Activated CD4-positive, alpha-beta T cell treated with anti-CD3 and anti-CD28 coated beads, Interleukin-2, amount 50 U/mL, for 1 hour (primary cell): ENCODE measurements at regions not wholly inside any gene's neighbourhood (a gene's known extent, or its start where the extent isn't known, plus 50 kb on each side); places are given as distances from the start of the nearest gene placed in this dataset.

Source experiments
- DNase-seq: peaks from one replicate; pipeline ENCODE4 v3.0.0-alpha.2; 2020

DNA sequence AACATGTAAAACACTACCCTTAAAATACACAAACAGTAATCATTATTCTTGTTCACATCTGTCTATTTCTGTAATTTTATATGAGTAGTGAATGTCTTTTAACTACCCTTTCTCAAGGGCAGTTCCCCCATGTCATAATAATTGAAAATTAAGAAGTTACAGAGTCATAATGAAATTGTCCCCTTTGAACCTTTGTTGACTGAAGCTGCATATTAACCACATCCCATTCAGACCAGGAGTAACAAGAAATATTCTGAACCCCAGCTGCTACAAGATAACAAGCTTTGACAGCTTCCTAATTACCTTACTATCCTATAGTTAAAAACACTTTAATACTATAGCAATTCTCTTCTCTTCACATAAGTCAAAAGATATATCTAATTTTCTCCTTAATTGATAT is 635.9 kb upstream of the SUCLG2 start:
- no peak for DNase-seq

DNA sequence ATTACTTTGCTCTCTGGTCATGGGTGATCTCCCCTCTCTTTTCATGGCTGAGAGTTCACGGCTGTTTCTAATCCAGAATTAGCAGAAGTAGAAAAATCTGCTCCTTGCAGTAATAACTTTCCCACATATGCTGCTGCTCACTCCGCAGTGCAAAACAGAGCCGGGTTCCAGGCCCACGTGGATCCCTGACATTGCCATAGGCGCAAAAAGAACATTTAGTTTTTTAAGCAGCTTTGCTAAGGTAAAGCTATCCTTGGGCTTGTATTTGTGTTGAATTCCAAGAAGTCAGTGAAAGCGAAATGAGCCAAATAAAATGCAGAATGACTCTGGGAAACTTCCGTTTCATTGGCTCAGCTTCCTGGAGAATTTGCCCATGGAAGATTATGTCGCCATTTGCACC is 633.7 kb upstream of the SUCLG2 start:
- DNase-seq = no peak

DNA sequence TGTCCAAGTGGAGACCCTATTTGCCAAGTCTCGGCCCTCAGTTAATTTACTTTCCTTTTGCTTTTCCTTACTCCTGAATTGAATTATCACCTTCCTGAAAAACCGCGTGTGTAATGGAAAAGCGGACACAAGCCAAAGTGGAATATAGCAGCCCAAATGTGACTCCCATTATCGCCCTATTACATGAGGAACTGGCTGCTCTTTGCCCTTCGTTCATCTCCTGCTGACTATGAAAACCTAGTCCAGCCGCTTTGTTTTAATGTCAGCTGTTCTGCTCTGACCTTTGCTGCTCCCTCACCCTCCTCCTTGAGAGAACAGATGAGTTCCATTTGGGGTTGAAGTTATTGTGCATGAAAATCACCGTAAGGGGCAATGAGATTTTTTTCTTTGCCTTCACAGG is 632.7 kb upstream of the SUCLG2 start:
- DNase-seq = no peak

DNA sequence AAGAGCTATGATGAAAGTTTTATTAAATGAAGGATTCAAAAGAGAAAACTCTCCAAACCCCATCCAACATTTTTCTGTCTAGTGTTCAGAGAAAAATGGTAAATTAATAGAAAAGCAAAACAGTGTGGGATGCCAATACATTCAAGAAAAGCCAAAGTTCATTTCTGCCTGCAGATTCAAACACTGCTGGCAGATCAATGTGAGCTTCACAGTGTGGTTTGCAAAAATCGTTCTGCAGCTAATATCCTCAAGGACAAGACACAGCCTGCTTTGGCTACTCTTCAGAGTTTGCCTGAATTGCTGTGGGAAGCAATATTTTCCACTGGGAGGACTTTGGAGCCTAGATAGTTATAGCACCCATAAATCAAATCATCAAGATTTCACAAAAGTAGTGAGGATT is 619.9 kb upstream of the SUCLG2 start:
- DNase-seq = no peak

DNA sequence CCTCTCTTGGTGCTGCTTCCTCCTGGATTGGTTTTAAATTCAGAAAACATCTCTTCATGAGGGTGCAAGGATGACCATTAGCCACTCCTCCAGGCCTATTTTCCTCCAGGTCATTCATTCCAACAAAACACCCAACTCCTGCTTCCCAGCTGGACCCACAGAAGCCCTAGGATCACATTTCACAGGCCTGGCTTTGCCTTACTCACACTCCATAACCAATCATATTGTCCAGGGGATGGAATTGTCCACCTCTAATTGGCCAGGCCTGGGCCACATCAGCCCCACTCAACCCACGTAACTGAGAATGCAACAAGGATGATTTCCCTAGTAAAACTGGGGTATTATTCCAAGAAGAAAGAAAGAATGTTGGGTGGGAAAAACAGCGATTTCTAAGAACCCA is 616.7 kb upstream of the SUCLG2 start:
- no peak for DNase-seq

DNA sequence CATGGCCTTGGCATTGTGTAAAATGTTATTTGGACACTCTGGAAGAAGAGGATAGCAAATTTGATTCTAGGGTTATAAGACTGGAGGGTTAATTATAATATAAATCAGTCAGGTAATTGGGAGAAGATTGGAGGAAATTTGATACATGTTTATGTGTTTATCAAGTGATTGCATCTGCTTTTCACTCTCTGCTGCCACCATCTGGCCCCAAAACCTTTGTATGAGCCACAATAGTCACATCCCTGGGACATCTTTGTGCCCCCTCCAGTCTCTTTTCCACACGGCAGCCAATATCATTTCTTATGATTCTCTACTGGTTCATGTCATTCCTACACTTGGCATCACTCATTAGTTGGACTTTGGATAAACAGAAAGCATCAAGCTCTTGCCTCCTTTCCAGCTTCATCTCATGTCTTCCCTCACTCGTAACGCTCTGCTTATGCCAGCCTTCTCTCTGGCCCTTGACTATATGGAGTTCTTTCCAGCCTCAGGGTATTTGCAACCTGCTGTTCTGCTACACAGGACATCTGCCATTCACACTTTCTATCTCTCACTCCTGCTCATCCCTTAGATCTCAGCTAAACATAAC is 602.3 kb upstream of the SUCLG2 start:
- DNase-seq = peak; percentile 13

DNA sequence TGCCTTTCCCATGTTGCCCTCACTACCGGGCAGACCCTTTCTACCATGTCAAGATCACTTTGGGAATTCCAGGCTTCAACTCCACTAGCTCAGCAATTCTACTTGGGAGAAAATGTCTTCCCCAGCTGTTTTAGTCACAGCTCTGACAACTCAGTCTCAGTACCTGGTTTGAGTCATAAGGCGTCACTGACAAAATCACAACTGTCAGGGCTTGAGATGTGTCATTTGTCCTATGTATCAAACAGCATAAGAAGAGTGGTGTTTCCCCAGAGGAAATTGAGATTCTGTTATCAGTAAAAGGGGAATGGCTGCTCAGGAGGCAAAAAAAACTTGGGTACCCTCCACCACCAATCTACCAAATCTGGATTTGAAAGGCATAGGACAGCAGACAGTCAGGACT is 594.9 kb upstream of the SUCLG2 start:
- DNase-seq = no peak

DNA sequence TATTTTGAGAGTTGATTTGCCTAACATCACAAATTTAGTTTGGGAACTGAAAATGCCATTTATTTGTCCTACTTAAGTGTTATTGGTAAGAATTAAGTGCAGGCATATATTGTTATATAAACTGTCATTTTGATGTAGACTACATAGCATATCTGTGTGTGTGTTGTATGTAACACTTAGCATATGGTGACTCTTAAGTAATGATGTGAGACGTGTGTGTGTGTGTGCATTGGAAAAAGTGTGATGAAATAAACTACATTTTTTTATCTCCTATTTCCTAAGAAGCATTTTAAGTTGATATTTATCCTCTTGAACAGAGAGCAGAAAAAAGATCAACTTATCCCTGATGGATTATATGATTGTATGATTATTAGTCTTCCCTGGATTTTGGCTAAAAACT is 588.2 kb upstream of the SUCLG2 start:
- no peak for DNase-seq

DNA sequence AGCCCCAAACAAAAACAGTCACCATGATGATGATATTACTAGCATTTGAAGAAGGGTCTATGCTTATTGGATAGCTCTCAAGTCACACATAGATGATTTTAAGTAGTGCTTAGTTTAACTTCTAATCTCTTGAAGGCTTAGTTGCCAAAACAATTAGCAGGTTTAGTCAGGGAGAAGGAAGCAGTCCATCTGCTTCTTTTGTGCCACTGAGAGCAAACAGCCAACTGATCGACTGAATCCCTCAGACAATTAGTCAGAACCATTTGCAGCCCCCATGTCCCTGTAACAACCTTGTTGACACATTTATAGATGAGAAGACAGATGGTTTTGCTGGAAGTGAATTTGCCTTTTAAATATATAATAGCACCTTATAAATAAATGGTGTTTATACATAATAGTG is 585.1 kb upstream of the SUCLG2 start:
- no peak for DNase-seq

DNA sequence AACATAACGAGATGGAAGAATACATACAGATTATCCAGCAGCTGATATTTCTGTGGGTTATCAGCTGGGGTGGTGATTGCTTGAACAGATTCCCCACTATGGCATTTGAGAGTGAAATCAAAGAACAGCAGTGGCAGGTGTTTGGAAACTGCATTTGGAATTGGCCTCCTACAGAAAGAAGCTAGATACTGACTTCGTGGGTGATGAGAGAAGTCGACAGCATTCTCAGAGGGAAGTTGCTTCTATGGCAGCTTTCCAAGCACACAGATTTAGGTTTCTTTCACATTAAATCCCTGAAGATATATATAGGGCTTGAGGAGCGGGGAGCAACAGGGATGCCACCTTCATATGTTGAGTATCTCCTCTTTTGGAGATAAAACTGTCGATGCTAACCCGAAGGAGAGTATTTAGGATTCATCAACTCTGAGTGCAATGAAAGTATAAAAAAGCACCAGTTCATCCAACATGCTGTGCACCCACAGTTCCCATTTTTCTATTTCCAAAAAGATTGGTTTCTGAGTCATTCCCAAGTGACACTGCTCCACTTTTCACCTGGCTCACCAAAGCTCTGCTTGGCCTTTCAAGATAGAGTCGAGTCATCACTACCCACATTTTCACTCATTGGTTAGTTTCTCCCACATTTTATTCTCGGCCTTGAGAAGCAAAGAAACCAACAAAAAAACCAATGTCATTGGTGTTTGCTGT is 579.8 kb upstream of the SUCLG2 start:
- DNase-seq = no peak

DNA sequence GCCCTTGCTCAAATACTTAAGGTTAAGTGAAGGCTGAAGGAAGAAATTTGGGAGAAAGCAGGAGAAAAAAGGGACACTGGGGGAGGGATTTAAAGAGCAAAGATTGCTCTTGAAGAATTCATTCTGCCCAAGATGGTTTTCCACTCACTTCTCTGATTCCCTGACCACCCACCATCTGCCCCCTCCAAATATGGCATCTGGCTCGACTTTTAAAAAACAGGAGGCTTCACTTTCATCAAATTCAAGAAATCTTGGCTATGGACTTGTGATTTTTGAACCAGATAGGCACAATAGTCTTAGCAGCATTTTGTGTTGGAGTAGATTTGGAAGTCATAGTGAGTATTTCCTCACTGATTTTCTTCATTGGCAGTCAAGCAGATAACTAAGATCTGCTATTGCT is 574.4 kb upstream of the SUCLG2 start:
- DNase-seq = no peak

DNA sequence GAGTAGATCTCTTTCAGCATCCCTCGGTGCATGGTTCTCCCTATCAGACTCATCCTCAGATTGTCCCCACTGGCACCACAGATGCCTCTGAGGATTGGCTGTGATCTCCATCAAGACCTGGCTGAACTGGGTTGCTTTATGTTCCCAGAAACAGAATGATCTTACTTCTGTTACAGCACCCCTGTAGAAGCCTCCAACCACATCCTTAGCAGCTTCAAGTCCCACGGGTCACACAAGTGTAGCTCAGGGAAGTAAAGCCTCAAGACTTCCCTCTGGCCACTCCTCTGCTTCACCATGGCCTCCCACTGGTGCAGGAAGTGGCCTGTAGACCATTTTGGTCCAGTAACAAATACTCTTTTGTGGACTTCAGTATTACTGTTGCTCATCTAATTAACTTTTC is 566.4 kb upstream of the SUCLG2 start:
- no peak for DNase-seq

DNA sequence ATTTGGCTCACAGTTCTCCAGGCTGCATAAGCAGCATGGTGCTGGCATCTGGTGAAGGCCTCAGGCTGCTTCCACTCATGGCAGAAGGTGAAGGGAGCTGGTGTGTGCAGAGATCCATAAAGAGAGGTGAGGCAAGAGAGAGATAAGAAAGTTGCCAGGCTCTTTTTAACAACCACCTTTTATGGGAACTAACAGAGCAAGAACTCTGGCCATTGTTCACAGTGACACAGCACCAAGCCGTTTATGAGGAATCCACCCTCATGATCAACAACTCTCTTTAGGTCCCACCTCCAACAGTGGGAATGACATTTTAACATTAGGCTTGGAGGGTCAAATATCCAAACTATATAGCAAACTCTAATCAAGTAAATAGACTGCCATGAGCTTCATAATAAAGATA is 557.2 kb upstream of the SUCLG2 start:
- no peak for DNase-seq

DNA sequence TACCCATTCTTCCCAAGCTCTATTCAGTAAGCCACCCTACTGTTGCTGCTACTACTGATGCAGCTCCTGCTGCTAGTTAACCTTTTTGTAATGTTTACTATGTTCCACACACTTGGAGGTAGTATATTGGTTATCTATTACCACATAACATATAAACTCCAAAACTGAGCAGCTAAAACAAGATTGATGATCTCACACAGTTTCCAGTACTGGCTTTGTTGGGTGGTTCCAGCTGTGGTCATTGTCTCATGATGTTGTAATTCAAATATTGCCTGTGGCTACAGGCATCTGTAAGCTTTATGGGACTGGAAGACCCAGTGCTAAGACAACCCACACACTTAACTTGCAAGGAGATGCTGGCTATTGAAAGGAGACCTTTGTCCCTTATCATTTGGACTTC is 556.2 kb upstream of the SUCLG2 start:
- no peak for DNase-seq

DNA sequence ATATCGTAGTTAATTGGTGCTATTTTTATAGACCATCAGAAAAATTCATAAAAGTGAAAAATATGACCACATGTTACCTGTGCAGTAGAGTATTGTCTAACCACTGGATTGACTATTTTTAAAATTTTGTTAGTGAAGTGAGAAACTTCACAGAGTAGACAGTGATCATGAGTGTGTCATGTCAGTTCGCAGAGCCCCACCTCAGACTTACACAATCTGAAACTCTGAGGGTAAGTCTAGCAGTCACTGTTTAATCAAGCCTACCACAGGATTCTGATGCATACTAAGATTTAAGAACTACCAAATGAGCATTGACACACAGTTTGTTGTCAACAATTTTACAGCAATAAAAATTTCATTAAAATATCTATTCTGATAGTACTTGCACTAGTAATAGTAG is 552.9 kb upstream of the SUCLG2 start:
- DNase-seq = no peak

DNA sequence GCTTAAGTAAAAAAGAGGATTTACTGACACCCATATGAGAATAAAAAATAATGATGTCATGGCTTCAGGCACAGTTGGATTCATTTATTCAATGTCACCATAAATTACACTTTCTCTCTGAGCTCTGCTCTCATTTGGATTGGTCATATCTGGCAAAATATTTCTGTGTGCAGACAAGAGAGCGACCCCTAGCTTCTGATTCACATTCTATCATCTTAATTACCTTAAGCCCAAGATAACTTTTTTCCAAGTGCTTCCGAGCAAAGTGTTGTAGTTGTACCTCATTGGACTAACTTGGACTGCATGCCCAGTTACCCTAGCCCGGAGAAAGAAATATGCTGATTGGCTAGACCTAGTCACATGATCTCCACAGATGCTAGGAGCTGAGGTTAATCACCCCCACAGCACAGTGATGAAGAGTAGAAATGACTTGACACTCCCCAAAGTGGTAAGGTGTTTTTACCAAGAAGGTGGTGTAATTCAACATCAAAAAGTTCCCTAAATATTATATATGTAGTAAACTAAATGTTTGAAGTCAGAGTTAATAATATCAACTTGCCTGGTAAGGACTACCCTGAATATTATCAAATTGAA is 552.2 kb upstream of the SUCLG2 start:
- DNase-seq = no peak

DNA sequence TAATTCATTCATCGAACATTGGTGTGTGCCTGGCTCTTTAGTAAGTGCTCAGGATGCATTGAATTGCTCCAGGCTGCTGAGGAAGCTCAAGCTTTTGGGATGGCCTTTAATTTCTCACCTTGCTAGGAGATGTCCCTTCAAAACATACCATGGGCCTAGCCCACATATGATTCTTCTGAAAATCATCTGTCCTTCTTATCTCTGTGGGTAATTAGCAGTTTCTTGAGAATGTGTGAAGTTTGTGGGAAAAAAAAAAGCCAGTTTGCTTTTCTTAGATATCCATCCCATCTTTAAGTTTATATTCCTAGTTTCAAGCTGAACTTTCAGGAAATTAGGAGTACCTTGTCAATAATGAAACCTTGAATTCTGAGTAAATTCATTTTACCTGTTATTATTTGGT is 532.3 kb upstream of the SUCLG2 start:
- no peak for DNase-seq

DNA sequence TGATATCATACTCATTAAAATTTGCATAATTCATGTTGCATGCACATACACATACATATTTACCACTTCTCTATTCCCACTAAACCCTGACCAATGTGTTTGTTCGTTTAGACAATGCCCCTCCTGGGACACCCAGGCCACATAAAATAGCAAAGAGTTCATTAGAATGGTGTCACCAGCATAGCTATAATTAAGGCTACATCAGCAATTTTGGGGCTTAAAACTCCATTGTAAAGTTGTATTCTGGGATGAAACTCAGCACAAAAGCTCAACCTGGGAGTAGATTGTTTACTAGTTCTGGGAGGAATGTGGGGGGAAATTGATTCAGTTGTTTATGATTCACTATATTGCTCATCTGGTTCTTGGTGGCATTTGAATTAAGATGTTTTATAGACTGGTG is 522.2 kb upstream of the SUCLG2 start:
- DNase-seq = no peak

DNA sequence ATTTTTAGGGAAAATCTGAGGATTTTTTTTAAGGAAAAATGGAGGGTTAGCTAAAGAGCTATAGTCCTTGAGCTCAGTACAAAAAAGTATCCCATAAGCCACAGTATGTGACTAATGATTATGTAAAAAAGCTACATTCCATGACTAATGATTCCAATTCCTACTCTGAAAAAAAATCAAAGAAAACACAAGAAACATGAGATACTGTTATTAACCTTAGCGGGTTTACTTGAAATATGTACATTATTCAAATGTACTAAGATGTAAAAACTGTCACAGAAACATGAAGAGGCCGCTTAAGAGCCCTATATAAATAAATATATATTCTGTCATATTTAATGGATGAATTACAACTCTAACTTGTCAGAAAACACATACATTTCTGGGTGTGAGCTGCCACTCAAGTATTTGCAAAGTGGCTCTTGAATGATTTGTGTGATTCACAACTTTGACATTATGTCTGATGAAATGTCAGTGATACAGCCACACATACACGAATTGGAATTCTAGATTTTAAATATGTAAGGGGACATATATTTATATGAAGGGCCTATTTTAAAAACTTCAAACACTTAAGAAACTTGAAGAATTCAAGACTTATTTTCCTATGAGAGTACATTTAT is 518.7 kb upstream of the SUCLG2 start:
- no peak for DNase-seq

DNA sequence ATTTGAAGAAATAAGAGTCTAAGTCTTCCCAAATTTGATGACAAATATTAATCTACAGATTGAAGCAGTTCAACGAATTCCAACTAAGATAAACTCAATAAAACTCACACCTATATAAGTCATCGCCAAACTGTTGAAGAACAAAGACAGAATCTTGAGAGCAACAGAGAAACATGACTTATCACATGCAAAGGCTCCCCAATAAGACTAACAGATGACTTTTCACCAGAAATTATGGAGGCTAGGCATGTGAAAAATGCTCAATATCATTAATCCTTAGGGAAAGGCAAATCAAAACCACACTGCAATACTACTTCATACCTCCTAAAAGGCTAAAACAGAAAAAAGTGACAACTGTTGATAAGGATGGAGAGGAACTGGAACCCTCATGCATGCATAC is 517.6 kb upstream of the SUCLG2 start:
- no peak for DNase-seq

DNA sequence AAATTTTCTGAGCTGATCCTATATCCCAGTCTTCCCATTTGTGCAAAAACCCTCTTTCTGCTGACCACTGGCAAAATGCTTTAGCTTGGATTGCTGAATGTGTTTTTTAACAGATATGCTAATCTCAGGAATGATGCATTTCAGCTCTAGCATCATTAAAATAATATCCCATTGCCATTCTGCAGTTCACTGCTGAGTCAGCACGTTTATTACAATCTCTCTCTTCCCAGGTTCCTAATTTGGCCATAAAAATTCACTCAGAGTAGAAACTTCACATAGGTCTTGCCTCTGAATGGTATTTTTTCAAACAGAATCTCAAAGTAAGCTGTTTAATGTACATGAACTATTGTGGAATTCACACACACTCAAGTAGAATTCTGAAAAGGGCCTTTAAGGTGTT is 509.6 kb upstream of the SUCLG2 start:
- no peak for DNase-seq

DNA sequence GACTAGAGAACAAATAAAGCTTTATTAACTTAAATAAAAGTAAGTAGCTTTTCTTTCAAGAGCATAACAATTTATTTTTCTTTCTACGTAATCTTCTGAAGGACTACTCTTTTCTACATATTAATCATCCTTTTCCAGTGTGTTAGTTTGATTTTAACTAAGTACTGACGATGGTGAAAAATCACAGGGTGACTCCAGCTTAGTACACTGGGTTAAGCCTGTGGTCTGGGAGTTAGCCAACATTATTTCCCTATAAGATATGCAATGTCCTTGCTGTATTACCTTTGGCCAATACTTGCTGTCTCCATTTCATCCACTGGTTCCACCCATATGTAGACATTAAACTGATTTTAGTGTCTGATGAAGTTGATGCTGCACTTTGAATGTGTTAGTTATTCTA is 508.6 kb upstream of the SUCLG2 start:
- no peak for DNase-seq

DNA sequence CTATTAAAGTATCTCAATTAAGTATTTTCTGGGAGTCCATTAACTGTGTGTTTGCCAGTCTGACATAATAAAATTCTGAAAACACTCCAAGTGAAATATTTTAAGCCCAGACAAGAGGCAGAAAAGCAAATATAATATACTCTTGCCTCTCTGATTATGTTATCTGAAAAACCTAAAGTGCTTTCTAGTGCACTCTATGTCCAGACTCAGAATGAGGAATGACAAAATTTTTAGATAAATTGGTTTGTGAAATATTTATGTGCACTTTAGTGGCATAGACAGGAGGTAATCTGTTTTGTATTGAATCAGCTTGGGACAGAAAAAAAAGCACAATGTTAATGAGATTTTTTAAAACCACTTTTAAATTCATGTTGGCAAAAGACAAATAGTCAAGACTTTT is 508.2 kb upstream of the SUCLG2 start:
- no peak for DNase-seq

DNA sequence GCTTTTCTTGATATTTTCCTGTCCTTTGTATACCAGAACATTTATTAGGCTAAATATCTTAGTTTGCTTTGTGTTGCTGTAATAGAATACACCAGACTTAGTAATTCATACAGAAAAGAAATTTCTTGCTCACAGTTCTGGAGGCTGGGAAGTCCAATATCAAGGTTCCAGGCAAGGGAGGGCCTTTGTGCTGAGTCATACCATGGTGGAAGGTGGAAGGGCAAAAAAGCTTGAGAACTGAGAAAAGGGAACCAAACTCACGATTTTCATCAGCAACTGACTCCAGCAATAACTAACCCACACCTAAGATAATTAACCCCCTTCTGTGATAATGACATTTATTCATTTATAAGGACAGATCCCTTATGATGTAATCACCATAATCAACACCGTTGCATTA is 496.9 kb upstream of the SUCLG2 start:
- no peak for DNase-seq

DNA sequence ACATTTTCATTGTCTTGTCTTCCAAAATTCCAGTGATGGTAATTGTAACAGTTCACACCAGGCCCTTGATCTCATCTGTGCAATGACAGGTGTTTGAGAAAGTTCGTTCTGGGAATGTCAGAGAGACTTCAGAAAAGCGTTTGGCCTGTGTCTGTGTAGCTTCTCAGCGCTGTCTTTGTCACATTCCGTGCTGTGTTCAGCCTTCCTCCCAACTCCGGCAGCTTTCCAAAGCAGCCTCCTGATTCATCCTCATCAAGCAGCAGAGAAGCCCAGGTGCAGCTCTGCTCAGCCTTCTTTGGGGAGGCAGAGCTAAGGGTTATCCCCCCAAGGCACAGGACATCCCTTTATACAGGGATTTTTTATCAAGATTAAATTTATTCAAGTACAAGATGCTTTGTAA is 494.0 kb upstream of the SUCLG2 start:
- DNase-seq = no peak
